GM21619 (cell line): ENCODE measurements at regions not wholly inside any gene's neighbourhood (a gene's known extent, or its start where the extent isn't known, plus 50 kb on each side); places are given as distances from the start of the nearest gene placed in this dataset.
"Not testable (repeated sequence)": the region's sequence is repeated elsewhere in the genome, so short reads cannot be mapped to it uniquely, and the experiment has no call there.

Source experiments
- ATAC-seq: cut with Tn5 transposase; IDR thresholded peaks from one replicate; pipeline ENCODE4 v1.9.1; 2021; ENCODE audit not compliant: unreplicated experiment

DNA sequence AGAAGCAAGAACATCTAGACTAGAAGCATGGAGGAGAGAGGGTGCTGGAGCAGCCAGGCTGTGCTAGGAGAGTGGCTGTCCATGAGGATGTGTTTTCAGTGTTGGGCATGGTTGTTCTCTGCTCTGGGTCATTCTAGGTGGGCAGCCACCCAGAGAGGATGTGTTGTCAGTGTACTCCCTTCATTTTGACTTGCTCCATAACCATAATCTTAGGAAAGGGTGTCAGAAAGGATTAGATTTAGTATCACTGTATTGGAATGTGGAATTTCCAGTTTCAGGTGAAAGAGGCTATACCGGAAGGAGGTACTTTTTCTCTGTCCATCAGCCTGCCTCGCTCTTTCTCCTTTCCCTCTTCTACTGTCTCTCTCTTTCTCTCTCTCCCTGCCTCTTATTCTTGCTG is 474.5 kb upstream of the PODXL start:
- ATAC-seq = no peak

DNA sequence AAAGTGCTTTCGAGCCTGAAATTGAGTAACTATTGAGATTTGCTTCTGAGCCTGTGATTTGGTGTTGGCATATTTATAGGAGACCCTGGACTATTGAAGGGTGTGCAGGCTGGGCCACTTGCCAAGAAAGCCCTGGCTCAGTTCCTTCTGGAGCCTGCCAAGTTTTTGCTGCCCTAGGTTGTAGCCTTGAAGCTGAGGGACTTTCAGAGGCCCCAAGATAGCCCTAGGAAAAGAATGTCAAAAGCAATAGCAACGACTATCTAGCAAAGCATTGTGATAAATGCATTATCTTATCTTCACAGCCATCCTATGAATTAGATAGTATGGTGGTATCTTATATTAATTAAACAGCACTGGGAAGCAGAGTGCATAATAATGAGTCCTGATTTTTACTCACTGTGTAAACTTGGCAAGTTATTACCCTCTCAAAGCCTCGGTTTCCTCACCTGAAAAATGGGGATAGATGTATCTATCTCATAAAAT is 473.7 kb upstream of the PODXL start:
- ATAC-seq = no peak

DNA sequence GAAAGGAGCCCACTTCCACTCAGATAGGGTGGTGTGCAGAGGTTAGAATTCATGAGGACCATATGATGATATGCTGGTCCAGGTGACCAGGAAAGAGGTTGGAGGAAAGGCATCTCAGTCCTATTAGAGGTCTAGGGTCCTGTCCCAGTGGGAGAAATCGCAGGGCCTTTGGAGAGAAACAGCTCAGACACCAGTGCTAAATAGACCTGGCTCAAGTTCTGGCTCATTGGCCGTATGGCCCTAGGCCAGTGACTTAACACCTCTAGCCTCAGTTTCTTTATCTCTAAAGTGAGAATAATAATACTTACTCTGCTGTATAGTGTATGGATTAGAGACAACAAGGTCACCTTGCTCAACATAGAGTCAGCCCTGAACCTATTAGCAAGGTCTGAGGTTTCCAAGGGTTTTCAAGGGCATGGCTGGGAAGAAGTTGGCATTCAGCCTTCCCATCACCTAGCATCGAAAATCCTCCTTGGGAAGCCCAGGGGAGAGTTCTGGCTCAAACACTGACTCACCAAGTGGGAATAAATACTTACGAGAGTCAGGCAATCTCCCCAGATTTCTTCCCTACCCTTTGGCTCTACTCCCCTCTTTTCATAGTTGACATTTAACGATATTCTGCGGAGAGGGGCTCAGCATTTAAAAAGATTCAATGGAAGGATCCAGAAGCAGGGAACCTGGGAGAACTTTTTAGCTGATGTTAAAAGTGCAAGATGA is 473.1 kb upstream of the PODXL start:
- no peak for ATAC-seq

DNA sequence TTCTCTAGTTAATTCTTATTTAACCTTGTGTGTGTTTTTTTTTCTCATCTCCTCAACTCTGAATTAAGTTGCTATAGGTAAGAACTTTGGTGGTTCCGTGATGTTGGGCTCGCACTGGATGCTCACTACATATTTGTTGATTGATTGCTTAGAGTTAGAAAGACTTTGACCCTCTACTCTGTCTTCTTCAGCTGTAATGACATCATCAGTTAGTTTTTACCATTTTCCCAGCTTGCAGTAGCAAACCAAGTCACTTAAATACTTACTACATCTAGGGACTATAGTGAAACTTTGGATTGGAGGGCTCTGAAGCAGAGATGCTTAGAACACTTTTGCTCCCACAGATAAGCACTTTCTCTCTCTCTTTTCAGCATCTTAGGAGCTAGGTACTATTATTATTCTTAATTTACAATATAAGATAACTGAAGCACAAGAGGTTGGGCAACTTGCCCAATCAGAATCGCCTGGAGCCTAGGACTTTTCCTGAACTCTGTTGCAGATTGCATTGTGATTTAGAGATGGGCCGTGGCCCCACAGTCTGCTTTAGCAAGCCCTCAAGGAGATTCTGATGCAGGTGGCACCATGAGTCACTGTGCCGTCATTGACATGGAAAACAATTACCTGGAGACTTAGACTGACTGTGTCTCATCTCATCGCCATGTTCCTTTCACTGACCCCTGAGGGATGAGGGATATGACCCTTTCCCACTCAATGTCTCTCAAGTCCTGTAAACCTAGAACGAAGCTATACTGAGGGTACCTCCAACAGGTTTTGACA is 471.9 kb upstream of the PODXL start:
- no peak for ATAC-seq

DNA sequence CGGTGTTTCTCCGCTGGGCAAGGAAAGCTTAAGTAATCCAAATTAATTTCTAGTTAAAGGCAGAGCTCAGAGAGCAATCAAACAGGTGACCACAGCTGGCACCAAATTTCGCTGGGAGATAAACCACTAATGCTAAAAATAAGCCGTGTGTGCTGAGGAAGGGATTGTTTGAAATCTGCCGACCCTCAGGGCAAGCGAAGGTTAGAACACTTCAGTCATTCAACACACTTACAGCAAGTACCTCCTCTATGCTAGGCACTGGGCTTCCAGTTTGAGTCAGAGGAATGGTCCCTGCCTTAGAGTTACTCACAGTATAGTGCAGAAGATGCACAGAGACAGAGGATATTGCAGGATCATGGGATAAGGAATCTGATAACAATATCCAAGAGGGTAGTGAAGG is 467.9 kb upstream of the PODXL start:
- no peak for ATAC-seq

DNA sequence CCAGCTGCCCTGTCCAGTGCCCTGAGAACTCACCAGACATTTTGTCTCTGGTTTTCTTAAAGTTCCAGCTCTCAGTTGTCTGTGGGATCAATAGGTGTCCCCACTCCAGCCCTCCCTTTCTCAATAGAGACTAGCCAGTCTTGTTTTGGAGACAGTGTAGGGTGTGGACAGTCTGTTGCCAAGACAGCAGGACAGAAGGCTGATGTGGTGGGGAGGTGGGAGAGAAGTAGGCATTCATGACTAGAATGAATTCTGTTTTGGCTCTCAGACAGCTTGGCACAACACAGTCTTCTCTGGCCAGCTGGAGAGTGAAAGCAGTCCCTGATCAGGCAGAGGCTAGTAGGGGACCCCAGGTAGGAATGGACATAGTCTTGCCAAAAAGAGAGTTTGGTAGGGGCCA is 467.0 kb upstream of the PODXL start:
- no peak for ATAC-seq

DNA sequence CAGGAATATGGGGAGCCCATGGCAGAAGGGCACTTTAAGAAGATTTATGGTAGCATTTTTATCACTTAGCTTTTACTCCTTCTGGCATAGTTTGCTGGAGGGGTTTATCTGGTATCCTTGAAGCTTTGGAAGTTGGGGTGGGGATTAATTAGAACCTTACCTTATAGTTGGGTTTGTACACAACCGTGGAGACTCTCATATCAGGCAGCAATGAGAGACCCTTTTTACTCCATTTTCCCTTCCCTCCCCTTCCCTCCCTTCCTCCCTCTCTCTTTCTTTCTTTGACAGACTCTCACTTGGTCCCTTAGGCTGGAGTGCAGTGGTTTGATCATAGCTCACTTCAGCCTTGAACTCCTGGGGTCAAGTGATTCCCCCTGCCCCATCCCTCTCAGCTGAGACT is 465.8 kb upstream of the PODXL start:
- ATAC-seq = no peak

DNA sequence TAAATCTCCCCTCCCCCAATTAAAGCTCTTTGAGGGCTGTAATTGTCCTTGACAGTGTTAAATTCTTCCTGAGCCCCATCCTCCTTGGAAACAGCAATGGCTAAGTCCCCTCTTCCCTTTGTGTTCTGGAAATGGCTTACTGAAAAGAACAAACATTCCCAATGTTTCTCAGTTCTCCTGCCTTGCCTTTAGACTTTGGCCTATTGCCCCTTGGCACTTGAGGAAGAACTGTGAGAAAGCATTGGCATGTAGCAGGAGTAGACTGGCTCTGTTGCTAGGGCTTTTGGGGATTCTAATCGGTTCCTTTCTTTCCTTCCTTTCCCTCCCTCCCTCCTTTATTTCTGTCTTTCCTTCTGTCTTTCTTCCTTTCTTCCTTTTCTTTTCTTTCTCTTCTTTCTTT is 463.3 kb upstream of the PODXL start:
- ATAC-seq = no peak

DNA sequence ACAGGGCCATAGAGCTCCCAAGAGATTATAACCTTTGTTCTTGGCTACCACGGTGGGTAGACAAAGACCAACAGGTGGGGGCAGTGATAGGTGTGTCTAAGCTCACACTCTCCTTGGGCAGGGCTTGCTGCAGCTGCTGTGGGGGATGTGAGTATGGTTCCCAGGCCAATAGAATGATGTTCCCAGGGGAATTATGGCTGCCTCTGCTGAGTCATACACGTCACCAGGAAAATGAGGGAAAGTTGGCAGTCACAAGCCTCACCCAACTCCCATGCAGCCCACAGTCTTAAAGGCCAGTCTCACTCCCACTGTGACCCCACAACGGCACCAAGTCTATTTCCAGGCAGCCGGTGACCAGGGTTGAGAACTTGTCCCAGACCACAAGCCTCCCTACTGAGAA is 453.4 kb upstream of the PODXL start:
- ATAC-seq = no peak

DNA sequence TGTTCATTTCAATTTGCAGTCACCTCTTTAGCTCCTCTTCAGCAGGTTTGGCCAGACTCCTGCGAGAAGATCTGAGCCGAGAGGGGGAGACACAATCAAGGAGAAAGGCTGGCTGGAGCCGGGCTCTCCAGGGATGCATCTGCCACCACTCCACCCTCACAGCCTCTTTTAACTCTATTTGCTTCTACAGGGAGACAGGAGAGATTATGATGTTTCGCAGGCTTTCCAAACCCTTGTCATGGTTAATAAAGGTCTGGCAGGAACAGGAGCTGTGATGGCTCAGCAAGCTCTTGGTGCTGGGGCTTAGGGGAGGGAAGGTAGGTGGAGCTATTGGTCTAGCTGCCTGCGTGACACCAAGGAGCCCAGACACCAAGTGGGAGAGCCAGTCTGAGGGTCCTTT is 448.1 kb upstream of the PODXL start:
- ATAC-seq = no peak

DNA sequence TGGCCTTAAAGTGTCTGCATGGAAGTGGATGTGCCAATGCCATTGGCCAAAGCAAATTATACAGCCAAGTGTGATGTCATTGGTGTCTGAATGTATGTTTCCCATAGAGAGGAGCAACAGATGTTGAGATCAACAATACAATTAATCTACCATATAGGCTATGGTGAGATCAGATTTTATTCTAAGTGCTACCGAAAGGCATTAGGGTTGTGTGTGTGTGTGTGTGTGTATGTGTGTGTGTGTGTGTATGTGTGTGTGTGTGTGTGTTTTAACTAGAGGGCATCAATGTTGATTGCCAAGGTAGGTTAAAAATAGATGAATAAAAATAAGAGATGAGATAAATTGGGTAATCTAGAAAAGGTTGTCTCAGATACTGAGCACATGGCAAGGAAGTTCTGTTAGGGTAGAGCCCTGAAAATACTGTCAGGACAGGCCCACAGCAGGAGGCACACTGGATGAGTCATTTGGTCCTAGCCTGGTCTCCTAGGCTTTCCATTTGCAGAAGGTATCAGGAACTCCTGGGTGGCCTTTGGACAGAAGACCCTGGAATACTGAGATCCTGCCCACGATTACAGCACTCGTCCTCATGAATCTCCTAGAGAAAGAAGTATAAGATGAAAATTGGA is 446.0 kb upstream of the PODXL start:
- ATAC-seq = no peak

DNA sequence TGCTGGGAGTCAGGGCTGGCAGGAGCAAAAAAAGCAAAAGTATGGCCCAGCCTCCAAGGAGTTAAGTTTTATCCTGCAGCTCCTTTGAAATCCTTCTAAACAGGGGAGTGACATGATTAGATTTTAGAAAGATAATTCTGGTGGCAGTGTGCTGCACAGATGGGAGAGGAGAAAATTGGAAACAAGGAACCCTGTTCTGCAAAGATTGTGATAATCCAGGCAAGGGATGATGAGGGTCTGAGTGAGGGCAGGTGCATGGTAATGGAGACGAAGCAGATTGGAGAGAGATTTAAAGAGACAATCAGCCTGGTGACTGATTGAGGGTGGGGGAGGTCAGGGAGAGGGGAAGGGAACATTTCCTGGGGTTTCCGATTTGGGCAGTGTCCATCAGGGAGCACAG is 444.7 kb upstream of the PODXL start:
- no peak for ATAC-seq

DNA sequence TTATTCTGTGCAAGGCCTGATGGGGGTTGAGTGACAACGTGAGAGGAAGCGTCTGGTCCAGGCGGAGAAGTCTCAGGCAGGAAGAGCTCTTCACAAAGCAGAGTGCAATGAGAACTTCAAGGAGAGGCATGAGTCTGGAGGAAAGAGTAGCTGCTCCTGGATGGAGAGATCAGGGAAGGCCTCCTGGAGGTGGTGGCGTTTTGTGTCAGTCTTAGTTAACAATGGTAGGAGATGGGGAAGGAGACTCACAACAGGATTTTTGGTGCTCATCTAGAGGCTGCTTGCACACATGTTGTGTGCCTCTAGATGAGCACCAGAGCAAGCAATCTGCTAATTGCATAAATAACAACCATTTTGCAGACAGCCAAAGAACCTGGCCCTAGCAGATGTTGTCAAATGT is 442.8 kb upstream of the PODXL start:
- no peak for ATAC-seq

DNA sequence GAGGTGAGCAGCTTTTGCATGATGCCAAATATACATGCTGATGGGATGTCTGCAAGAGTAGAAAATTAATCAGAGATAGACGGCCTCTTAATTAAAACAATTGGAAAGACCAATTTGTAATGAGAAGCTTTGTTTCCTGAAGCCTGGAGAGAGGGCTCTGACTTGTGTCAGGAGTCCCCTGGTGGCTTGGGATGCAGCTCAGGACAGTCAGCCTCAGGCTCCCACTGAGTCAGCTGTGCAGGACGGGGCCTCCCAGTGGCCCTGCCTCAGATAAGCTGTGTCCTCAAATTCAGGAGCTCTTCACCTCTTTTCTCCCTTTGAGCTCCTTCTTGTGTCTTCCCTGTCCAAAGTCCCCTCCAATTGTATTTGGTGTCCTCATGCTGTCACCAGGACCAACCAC is 438.9 kb upstream of the PODXL start:
- no peak for ATAC-seq

DNA sequence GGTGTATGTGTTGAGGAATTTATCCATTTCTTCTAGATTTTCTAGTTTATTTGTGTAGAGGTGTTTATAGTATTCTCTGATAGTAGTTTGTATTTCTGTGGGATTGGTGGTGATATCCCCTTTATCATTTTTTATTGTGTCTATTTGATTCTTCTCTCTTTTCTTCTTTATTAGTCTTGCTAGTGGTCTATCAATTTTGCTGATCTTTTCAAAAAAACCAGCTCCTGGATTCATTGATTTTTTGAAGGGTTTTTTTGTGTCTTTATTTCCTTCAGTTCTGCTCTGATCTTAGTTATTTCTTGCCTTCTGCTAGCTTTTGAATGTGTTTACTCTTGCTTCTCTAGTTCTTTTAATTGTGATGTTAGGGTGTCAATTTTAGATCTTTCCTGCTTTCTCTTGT is 424.6 kb upstream of the PODXL start:
- ATAC-seq = not testable (repeated sequence)

DNA sequence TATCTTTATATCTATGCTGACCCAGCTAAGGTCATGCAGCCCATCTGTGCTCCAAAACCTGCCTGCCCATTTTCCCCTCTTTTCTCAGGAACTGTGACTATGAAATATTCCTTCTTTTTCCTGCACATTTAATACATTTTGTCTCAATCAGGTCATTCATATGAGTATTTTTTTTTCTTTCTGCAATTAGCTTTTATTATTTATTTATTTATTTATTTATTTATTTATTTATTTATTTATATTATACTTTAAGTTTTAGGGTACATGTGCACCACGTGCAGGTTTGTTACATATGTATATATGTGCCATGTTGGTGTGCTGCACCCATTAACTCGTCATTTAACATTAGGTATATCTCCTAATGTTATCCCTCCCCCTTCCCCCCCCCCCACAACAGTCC is 421.7 kb upstream of the PODXL start:
- ATAC-seq = not testable (repeated sequence)

DNA sequence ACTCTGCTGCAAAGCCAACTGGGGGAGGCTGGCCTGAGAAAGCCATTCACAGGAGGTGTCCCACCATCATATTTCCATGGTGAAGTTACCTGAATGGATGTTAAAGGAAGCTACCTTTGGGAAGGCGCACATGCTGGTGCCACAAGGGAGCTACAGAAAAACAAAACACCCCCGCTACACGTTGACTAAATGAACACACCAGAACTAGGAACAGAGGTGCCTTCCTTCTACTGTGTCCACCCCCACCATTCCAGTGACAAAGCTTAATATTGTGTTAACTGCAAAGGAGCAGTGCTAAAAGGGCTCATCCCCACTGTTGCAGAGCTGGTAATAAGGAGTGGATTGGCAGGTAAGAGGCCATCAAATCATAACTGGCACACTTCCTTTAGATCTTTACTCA is 420.0 kb upstream of the PODXL start:
- no peak for ATAC-seq

DNA sequence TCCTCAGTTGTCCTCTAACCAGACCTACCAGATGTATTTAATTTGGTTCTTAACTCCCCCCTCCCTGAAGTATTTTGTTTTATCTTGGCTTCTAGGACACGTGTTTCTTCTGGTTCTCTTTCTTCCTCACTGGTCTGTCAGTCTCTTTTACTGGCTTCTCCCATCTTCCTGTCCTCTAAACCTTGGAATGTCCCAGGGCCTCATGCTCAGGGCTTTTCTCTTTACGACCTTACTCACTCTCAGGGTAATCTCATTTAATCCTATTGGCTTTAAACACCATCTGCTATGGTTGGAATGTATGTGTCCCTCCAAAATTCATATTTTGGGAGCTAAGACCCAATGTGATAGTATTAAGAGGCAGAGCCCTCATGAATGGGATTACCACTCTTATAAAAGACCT is 418.2 kb upstream of the PODXL start:
- no peak for ATAC-seq

DNA sequence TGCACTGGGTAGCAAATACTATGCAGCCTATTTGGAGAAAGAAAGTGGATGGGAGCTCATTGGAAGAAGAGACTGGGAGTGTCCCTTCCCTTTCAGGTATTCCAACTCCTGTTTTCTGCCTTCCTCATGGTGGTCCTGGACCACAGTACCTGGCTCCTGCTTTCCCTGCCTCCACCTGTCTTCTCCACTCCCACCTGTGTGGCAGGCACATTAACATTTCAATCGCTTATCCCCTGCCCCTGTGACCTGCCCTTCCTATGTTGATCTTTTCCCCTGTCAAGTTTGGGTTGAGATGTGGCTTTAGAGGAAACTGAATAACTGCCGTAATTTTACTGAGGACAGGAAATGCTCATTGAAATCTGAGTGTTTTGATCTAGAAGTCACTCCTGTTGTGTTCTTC is 415.8 kb upstream of the PODXL start:
- ATAC-seq = no peak

DNA sequence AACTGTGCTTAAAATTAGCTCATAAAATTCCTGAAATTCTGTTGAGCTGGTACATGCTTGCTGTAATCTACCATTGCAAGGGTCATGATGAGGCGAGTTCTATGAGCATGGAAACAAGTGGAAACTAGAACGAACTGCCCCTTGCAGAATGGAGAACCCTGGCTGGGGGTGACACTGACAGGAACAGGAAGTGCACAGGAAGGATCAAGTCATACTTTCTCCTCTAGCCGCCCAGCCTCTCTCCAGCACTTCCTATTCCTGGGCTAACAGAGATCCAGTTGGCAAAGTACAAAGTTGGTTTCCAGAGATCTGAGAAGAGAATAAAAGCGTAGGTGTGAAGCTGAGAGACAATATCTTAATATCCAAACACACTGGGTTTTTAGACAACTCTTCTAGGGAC is 414.2 kb upstream of the PODXL start:
- ATAC-seq = no peak

DNA sequence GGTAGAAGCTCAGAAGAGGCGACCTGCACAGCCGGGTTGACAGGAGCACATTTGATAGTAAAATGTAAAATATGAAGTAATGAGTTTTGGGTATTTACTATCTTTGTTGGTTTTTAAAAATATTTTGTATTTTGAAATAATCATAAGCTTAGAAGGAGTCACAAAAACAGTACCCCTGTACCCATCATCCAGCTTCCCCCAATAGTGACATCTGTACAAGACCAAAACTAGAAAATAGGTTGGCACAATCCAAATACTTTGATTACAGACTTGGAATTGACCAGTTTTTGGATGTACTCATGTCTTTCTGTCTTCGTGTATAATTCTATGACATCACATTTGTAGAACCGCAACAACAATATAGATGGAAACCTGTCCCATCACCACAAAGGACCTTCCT is 413.1 kb upstream of the PODXL start:
- ATAC-seq = no peak

DNA sequence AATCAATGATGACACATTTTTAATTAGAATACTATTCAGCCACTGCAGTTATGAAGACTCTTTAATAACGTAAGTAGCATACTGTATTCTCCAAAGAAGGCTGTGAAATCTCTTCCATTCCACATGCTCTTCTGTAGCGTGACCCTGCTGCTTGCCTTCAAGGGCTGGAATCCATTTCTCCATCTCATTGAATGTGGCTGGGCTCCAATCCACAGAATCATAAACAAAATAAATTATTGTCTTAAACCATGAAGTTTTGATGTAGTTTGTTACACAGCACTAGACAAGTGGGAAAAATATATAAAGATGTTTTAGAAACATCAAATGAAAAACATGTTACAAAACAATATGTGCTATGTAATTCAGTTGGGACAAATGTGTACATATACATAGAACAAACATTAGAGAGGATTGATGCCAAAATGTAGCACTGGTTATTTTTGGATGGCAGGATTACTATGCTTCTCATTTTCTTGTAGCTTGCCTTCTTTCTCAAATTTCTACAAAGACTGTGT is 410.8 kb upstream of the PODXL start:
- no peak for ATAC-seq
